Activated naive CD4-positive, alpha-beta T cell treated with anti-CD3 and anti-CD28 coated beads, Interleukin-2, amount 50 U/mL, for 16 hours (primary cell): ENCODE measurements at regions not wholly inside any gene's neighbourhood (a gene's known extent, or its start where the extent isn't known, plus 50 kb on each side); places are given as distances from the start of the nearest gene placed in this dataset.
A peak's percentile ranks its signal among the peaks of the same experiment; 100 is the strongest.
"Not testable (repeated sequence)": the region's sequence is repeated elsewhere in the genome, so short reads cannot be mapped to it uniquely, and the experiment has no call there.

ENCODE experiments used
- DNase-seq: peaks from one replicate; pipeline ENCODE4 v3.0.0-alpha.2; 2020

DNA sequence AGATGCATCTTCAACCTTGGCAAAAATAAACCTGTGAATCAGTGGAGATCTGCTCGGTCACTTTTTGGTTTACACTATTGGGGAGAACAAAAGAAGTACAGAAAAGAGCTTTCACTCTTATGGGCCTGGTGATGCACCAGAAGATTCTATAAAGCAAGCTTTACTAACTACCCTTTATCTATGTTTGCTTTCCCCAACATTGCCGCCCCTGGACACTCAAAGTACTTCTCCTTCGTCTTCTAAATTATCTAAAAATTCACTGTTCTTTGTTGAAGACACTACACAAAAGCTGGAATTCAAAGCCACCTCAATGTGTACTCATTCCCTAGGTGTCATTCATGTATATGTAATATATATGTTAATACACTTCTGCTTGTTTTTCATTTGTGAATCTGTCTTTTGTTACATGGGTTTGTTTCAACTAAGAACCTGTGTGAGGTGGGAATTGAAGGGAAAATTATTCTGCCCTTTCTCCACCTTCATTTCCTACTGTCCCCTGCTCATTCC, 97.9 kb upstream of the BTN3A2 start:
- no peak for DNase-seq

DNA sequence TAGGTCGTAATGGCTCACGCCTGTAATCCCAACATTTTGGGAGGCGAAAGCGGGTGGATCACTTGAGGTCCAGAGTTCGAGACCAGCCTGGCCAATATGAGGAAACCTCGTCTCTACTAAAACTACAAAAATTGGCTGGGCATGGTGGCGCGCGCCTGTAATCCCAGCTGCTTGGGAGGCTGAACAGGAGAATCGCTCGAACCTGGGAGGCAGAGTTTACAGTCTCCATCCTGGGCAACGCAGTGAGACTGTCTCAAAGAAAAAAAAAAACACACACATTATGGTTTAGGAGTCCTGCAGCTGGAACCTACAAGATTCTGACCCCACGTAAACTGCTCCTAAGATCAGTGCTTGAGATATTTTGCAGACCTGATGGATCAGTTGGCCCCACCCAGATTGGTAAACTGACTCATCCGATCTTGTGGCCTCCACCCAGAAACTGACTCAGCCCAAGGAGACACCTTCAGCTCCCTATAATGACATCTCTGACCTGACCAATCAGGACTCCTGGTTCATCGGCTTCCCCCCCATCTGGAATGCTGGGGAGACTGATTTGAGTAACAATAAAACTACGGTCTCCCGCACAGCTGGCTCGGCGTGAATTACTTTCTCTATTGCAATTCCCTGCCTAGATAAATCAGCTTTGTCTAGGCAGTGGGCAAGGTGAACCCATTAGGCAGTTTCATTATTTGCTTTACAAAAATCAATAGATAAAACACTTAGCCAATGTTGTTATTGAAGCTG, 96.2 kb upstream of the BTN3A2 start:
- DNase-seq = no peak

DNA sequence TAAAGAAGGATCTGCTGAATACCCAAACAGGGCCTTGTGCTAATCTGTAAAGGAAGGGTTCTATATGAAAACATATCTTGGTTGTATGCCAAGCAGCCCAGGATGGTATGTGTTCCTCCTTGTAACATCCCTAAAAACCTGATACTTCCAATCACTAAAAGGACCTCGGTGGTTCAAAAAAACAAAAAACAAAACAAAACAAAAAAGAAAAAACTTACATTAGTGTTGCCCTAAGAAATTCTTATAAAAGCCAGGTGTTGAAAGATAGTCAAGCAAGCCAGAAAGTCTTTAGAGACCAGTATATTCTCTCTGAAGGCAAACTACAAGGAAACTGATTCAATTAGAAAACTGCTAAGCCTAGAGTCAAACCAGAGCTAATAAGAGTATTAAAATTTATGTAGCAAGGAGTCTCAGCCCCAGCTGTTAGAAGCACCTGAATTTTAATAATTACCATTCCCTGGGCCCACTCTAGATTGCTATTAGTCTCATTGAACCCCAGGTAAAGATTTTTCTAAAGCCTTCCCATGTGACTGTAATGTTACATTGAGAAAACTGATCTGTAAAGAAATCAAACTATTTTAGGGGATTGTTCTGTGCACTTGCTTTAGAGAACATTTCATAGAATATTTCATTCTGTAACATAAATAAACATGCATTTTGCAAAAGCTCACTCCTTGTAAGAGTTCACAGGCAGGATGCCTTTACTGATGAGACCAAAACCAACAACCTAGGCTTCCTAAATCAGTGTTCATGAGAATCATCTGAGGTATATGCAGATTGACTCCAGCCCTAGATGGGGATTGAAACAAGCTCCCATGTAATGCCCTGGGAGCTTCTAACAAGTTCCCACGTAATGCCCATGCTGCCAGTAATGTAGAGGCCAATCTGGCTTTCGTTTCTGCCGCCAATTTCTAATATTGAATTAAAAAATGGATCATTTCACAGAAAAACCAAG, 95.2 kb upstream of the BTN3A2 start:
- no peak for DNase-seq

DNA sequence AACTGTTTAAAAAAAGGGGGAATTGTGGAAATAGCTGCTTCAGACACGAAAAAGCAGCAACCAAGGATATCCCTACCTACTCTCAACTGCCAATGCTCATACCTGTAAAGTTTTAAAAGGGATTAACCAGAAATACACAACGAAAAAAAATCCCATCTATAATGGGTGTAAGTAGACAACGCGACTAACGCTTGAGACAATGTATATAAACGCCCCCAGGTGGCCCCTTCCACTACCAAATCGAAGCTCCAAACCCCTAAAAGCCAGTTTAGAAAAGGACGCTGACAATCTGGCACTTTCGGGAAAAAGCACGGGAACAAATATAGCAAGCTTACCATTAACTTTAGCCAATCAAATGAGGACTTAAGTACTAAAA, 94.5 kb upstream of the BTN3A2 start:
- DNase-seq = no peak

DNA sequence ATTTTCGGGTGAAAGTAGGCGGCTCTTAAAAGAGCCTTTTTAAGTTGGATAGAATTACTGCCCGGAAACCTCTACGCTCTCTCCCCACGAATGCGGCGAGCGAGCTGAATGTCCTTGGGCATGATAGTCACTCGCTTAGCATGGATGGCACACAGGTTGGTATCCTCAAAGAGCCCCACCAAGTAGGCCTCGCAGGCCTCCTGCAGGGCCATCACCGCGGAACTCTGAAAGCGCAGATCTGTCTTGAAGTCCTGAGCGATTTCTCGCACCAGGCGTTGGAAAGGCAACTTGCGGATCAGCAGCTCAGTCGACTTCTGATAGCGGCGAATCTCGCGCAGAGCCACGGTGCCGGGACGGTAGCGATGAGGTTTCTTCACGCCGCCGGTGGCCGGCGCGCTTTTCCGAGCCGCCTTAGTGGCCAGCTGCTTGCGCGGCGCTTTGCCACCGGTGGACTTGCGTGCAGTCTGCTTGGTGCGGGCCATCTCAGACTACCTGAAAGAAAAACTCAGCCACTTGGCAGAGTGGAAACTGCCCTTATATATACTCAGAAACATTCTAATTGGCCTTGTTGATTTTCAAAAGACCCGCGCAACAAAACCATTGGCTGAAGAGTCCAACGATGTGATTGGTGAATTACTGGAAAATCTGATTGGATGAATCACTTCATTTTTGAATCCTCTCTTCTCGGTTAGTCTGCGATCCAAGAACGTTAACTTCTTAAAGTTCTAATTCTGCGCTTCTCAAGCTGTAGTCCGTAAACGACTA, 93.9 kb upstream of the BTN3A2 start:
- DNase-seq = peak; percentile 70

DNA sequence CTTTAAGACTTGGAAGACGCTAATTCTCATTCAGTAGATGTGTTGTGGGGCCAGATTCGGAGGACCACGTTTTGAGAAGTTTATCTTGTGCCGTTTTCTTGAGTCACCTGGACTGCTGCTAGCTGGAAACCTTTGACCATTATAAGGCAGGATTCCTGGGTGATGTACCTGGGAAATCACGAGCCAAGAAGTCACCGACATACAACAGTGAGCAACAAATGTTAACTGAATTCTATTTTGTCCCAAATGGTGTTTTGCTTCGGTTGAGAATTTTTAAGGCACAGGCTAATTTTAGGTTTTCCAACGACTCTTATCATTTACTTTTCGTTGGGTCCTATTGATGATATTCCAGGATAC, 93.4 kb upstream of the BTN3A2 start:
- DNase-seq = peak; percentile 11

DNA sequence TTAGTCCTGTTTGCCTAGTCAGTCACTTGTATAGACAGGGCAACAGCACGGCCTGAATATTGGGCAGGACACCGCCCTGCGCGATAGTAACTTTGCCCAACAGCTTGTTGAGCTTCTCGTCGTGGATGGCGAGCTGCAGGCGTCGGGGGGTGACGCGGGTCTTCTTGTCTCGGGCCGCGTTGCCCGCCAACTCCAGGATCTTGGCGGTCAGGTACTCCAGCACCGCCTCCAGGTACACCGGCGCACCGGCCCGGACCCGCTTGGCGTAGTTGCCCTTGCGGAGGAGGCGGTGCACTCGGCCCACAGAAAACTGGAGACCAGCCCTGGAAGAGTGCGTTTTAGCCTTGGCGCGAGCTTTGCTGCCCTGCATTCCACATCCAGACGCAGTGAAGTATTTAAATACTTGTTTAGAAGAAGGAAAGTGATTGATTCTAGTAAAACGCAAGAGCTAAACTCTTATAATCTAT, 92.8 kb upstream of the BTN3A2 start:
- peak; percentile 29 for DNase-seq

DNA sequence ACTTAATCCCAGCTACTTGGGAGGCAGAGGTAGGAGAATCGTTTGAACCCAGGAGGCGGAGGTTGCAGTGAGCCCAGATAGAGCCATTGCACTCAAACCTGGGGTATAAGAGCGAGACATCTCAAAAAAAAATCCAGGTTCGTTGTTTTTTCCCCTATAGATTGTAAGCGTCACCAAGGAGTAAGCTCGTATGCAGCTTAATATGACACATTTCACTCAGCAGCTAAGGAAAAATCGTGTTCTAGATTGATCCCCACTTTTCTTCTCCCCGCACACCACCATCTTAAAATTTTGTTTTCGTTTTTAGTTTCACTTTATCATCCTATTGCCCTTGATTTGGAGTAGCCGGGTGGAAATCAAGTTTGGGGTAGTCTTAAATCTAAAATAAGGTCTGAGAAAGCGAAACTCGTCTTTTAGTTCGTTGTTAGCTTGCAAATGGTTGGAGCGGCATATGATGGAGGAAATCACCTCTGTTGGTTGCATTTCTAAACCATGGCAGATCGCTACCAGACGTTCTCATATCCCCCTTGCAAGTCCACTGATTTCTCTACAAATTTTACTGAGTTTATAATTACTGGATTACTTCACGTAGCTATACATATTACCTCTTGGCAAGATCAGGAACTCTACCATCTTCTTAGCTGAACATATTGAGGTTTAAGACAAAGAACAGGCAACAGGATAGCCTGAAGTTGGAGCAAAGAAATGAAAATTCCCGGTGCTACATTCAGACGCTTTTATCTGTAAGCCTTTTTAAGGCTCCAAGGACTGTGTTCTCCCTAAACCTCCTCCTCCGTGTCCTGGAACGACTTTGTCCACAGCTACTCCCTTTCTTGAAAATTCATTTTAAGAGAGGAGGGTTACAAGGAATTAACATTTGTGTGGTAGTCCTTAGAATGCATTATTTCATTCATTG, 91.1 kb upstream of the BTN3A2 start:
- DNase-seq = no peak

DNA sequence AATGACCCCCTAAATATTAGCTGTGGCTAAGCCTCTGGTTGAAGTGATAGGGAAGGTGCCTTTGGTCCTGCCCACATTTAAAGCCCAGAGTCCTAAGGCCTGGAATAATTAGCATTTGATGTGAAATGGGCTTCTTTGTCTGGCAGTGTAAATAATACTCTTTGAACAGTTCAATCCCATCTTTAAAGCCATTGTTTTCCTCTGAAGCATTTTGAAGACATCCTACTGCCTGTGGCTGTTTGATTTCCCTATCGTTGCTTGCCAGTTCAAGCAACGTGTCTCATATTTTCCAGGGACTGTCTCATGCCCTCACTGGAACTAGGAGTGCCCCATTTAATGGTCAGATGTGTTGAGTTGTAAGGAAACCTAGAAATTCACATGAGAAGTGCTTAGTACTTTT, 89.3 kb upstream of the BTN3A2 start:
- DNase-seq = no peak

DNA sequence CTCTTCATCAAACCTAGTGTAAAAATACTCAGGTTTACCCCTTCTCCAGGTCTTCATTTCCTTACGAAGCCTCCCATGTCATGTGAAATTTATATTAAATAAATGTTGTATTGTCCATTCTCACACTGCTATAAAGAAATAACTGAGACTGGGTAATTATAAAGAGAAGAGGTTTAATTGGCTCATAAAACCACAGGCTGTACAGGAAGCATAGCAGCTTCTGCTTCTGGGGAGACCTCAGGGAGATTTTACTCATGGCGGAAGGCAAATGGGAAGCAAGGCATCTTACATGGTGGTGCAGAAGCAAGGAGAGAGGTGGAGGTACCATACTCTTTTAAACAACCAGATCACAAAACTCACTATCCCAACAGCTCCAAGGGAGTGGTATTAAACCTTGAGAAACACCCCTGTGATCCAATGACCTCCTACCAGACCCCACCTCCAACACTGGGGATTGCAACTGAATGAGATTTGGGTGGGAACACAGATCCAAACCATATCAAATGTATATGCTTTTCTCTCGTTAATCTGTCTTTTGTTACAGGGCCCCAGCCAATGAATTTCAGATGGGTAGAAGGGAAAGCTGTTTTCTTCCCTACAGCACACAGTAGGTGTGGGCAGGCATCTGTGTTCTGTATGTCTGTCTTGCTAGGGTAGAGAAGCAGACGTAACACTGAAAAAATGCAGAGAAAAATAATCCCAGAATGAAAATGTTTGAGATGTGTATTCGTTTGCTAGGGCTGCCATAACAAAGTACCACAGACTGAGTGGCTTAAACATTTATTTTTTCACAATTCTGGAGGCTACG, 88.0 kb upstream of the BTN3A2 start:
- no peak for DNase-seq

DNA sequence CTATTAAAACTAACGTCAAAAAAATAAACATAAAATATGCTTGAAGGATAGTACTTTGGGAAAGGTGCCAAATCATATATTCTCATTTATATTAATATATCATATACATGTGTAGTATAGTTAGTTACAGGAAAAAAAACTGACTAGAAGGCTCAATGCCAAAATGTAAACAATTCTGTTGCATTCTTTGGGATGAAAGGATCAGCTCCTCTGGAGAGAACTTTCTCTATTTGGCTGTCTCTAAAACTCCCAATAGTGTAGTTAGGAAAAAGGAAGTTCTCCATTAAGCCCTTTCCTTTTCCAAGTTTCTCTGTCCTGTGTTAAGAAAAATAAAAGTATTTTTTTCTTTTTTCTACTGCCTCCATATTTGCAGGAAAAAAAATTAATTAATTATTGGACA, 86.5 kb upstream of the BTN3A2 start:
- no peak for DNase-seq

DNA sequence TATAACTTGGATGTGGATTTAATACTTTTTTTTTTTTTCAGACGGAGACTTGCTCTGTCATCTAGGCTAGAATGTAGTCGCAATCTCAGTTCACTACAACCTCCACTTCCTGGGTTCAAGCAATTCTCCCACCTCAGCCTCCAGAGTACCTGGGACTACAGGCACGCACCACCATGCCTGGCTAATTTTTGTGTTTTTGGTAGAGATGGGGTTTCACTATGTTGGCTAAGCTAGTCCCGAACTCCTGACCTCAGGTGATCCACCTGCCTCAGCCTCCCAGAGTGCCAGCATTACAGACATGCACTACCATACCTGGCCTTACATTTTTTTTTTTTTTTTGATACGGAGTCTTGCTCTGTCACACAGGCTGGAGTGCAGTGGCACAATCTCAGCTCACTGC, 85.6 kb upstream of the BTN3A2 start:
- DNase-seq = not testable (repeated sequence)

DNA sequence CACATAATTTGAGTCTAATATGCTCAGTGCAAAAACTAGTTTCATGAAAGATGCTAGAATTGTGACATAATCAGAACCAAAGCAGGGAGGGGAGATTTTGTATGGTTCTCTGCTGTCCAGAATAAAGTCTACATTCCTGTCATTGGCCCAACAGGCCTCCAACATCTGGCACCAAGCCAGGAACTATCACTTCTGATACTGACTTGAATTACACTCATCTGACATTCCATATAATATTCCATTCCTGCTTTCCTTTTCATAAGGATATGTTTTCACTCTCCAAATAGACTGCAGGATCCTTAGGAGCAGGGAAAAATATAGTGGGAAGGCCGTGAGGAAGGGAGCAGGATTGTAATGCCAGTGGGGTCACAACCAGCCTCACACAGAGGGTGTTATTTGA, 84.6 kb upstream of the BTN3A2 start:
- DNase-seq = no peak

DNA sequence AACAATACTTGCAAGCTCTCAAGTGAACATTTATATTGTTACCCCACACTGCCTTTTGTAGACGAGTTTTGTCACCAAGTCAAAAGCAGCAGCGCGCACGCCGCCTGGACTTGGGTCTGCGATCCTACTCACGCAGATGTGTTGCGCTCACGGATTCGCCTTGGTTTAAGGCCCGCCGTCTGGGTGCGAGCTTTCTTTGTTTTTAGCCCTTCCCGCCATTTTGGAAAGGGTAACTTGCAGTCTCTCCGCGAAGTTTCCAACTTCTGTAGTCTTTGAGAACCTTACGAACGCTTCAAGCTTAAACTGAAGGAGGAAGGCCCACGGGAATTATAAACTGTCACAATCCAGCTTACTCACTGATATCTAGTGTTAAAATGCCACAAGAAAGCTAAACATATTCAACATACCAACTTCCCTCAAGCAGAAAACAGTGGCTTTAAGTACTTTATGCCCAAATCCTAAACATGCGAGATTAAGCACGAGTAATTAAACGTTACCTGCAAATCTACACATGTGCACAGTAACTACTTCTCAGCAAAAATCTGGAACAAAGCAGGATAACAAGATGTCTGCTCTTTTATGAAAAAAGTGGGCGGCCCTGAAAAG, 80.4 kb upstream of the BTN3A2 start:
- DNase-seq = peak; percentile 56

DNA sequence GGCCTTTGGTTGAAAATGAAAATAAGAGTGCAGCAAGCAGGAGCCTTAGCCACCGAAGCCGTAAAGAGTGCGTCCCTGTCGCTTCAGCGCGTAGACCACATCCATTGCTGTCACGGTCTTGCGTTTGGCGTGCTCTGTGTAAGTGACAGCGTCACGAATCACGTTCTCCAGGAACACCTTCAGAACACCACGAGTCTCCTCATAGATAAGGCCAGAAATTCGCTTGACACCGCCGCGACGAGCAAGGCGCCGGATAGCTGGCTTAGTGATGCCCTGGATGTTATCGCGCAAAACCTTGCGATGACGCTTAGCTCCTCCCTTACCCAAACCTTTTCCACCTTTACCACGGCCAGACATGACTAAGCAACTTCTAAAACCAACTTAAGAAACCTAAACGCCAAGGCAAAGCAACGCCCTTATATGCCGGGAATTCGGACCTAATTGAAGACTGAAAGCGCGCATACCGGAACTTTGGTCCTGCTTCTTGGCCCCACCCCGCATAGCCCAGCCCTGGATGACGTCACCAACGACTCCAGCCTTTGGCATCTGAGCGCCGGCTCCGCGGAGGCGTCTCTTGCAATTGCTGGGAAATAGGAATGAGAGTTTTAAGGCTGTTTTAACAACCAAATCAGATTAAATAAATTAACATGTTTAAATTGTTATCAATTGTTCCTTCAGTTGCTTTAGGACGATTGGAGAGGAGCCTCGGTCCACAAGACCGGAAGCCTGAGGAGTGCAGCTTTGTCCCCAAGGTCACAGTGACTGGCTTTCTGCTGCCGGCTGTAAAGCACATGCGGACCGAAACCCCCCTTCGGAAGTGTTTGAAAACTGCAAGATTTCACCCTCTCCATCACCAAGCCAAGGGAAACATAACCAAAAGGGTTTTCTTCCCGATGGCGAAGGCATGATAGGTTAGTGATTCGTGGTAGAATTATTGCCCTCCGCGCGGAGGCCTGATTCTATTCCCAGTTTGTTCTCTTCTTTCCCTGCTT, 79.6 kb upstream of the BTN3A2 start:
- DNase-seq = peak; percentile 93

DNA sequence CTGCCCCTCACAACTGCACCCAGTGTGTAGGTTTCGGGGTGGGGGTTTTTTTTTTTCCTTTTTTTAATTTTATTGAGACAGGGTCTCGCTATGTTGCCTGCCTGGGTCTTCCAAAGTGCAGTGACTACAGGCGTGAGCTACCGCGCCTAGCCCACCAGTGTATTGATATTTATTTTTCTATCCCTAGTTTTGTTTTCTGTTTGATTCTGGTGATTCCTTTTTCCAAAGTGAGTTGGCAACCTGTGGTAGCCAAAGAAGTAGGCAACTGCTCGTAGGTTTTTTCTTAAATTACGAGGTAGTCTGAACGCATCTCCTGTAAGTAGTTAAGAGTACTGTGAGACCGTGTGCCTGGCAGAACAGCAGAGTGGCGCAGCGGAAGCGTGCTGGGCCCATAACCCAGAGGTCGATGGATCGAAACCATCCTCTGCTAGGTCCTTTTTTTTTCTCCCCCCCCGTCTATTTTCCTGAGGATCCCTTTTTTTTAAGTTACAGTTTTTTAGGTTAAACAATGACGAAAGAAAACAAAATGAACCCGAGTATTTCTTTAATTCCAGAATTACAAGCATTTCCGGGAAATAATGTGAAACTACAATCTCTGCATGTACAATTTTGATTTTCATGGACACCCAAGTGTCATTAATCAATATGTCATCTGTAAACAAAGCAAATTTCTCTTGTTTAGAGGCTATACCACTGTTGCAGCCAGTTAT, 78.7 kb upstream of the BTN3A2 start:
- DNase-seq = peak; percentile 64

DNA sequence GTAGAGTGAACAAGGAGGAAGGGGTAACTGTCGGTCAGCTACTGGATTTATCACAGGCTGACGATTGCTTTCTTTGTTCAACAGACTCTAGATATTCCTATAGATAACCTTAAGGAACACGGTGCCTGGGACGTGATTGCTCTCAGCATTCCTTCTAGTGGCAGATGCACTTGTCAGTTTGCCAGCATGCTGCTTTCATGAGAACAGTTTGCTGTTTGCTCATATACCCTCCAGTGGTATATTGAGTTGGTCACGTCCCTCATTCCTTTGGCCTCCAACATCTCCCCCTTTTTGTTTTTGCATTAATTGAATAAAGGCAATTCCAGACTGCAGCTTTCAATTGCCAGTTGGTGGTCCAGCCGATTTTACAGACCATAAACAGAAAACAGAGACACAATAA, 76.8 kb upstream of the BTN3A2 start:
- DNase-seq = no peak

DNA sequence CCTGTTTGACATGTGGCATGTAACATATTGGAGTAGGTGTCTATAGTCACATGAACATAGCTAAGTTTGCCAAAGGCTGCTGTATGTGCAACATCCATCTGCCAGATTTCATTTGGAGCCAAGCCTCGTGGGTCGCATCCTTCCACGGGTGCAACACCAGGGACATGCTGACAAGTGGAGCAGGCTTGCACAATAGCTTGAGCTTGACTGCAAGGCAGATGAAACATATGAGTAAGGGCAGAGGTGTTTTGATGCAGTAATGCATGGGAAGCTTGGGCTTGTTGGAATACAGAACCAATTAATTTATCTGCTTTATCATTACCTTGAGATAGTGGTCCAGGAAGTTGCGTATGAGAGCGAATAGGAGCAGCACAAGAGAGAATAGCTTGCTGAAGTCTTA, 74.1 kb upstream of the BTN3A2 start:
- no peak for DNase-seq

DNA sequence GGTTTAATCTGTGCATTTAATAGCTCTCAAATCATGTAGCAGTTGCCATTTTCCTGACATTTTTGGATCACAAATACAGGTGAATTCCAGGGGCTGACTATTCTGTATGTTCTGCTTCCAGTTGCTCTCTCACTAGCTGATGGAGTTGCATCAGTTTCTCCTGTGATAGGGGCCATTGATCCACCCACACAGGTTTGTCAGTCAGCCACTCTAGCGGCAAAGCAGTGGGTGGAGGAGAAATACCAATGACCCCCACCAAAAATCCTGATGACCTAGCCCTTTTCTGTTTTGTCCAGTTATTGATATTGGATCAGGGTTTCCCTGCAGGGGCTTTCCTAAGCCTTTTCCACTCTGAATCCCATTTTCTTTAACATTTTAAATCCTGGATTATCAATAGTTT, 72.3 kb upstream of the BTN3A2 start:
- no peak for DNase-seq
